HAP-1 (cell line): ENCODE measurements at regions not wholly inside any gene's neighbourhood (a gene's known extent, or its start where the extent isn't known, plus 50 kb on each side); places are given as distances from the start of the nearest gene placed in this dataset.

ENCODE experiments used
- DNase-seq, 2 experiments: peaks; one replicate each; pipeline ENCODE4 v3.0.0-alpha.2; 2016 to 2020; ENCODE audit warnings: low spot score in 2 of 2
- H3K27me3 ChIP-seq: fragments of 250-450 bp; sonication (Bioruptor Pico); 2 replicates; pipeline ENCODE4 v1.5.1; 2020; ENCODE audit warnings: low read depth, mild to moderate bottlenecking, moderate library complexity
- H3K36me3 ChIP-seq: fragments of 250-450 bp; sonication (Bioruptor Pico); replicated peaks from 2 replicates; pipeline ENCODE4 v1.5.1; 2020; ENCODE audit warnings: mild to moderate bottlenecking
- H3K4me1 ChIP-seq: fragments of 250-450 bp; sonication (Bioruptor Pico); 2 replicates; pipeline ENCODE4 v1.5.1; 2020; ENCODE audit warnings: mild to moderate bottlenecking
- H3K4me3 ChIP-seq: fragments of 250-450 bp; sonication (Bioruptor Pico); 2 replicates; pipeline ENCODE4 v1.5.1; 2020; ENCODE audit warnings: mild to moderate bottlenecking, moderate library complexity
- H3K9me3 ChIP-seq: fragments of 250-450 bp; sonication (Bioruptor Pico); 2 replicates; pipeline ENCODE4 v1.5.1; 2020; ENCODE audit warnings: mild to moderate bottlenecking, moderate library complexity
- in situ Hi-C: fragments of 300-500 bp; cut with MboI; formaldehyde crosslinking; loops from 3 replicates; pipeline ENCODE4 v1.14.3; 2020; ENCODE audit warnings: low sequenced_read_pairs, inconsistent platforms, mixed read lengths

DNA sequence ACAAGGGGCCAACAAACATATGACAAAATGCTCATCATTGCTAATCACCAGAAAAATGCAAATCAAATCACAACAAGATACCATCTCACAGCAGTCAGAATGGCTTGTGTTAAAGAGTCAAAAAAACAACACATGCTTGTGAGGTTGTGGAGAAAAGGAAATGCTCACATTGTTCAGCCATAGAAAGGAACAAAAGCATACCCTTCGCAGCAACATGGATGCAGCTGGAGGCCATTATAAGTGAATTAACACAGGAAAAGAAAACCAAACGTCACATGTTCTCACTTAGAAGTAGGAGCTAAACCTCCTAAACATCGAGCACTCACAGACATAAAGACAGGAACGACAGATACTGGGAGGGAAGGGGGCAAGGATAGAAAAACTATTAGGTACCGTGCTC lies 678.4 kb upstream of the GRM7 start:
- in situ Hi-C loops = no loop called here
- H3K36me3 ChIP-seq = no peaks in the 10 kb centered on the region
- no peaks in the 10 kb centered on the region for H3K27me3 ChIP-seq
- H3K4me3 ChIP-seq = no peak overlapping the region
- no peak for DNase-seq
- H3K9me3 ChIP-seq = no peaks in the 10 kb centered on the region
- H3K4me1 ChIP-seq = no peaks in the 10 kb centered on the region

DNA sequence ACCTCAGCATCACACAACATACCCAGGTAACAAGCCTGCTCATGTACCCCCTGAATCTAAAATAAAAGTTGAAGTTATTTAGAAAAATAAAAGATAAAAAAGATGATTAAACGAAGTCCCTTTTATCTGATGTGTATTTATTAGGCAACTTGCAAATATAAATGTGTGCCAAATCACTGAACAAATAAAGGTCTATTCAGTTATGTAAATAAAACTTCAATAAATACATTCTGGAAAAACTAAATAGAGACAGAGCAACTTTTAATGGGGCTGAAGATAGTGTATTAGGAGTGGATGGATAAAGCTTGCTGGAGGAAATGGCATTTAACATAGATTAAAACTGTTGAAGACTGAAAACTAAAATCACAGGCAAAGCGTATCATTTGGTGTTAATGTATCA lies 678.0 kb upstream of the GRM7 start:
- no peaks in the 10 kb centered on the region for H3K36me3 ChIP-seq
- H3K4me3 ChIP-seq = no peak overlapping the region
- no peaks in the 10 kb centered on the region for H3K27me3 ChIP-seq
- no peaks in the 10 kb centered on the region for H3K9me3 ChIP-seq
- DNase-seq = no peak
- in situ Hi-C loops = no loop called here
- no peaks in the 10 kb centered on the region for H3K4me1 ChIP-seq

DNA sequence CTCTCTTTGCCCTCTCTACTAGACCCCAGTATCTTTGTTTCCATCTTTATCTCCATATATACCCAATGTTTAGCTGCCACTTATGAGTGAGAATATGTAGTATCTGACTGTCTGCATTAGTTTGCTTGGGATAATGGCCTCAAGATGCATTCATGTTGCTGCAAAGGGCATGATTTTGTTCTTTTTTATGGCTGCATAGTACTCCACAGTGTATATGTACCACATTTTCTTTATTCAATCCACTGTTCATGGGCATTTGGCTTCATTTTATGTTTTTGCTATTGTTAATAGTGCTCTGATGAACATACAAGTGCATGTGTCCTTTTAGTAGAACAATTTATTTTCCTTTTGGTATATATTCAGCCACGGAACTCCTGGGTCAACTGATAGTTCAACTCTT lies 671.5 kb upstream of the GRM7 start:
- no peaks in the 10 kb centered on the region for H3K36me3 ChIP-seq
- no peaks in the 10 kb centered on the region for H3K27me3 ChIP-seq
- DNase-seq = no peak
- in situ Hi-C loops = no loop called here
- H3K9me3 ChIP-seq = no peaks in the 10 kb centered on the region
- no peak overlapping the region for H3K4me3 ChIP-seq
- H3K4me1 ChIP-seq = no peaks in the 10 kb centered on the region

DNA sequence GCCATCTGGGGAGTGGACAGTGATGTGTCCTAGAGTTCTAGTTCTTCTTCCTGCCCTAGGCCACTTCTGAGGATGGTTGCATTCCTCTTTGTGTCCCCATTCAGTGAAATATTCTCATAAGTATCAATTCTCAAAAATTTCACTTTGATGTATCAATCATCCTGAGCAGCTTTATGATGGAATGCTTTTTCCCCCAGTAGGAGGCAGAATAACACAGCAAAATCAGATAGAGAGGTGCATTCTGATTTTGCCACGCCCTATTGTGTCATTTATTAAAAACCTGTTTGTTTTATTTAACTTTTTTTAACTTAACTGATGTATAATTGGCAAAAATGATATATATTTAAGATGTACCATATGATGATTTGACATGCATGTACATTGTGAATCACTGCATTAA lies 656.0 kb upstream of the GRM7 start:
- in situ Hi-C loops = no loop called here
- DNase-seq = no peak
- no peak overlapping the region for H3K4me3 ChIP-seq
- no peaks in the 10 kb centered on the region for H3K9me3 ChIP-seq
- no peaks in the 10 kb centered on the region for H3K36me3 ChIP-seq
- no peaks in the 10 kb centered on the region for H3K27me3 ChIP-seq
- H3K4me1 ChIP-seq = no peaks in the 10 kb centered on the region

DNA sequence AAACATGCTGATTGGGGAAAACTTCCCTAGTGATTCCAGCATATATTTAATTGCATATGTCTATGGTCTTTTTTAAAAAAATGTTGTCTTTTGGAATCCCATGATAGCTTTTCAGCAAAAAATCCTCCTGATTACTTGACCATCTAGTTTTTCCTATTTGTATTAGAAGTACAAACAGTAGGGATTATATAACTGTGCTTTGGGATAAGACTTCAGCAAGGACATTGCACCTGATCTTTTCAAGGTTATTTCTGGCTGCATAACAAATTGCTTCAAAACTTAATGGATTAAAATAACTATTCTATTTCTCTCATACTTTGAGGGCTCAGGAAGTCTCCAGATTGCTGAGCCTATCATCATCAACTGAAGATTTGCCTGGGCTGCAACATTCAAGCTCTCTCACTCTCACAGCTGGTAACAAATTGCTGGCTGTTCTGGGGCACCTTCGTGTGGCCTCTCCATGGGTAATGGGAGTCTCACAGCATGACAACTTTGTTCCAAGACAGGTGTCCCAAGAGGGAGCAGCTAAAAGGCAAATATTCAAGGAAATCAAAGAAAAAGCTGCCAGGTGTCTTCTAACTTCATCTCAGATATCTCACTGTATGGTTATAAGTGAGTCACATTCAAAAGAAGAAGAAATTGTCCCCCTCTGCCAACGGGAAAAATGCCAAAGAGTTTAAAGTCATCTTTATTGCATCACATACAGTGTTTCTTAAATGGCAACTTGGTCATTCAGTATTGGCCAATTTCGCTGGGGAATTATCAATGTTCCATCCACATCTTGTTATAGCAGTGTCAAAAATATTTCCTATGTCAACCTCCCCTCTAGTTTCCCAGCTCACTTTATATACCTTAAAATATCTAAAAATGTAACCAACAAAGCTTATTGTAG lies 644.5 kb upstream of the GRM7 start:
- Histone ChIP-seq H3K36me3 (no peaks in the 10 kb centered on the region), H3K9me3 (no peaks in the 10 kb centered on the region), H3K4me3 (no peak overlapping the region), H3K27me3 (no peaks in the 10 kb centered on the region), H3K4me1 (no peaks in the 10 kb centered on the region)
- in situ Hi-C loops = no loop called here
- no peak for DNase-seq

DNA sequence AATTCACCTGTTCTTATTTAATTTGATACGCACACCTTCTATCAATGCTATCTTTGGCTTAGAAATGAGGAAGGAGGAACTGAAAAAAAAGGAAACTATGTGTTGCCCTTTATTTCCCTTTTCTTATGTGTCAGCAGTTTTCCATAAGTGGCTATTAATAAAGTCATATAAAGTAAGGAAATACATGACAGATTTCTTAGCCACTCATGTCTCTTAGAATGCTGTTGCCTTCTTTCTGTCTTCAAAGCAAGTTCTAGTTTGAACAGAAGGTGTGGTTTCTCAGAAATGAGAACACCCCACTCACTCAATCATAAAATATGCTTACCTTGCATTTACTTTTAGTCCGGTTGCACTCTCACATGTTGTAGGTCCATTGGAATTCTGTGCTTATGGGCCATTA lies 640.5 kb upstream of the GRM7 start:
- Histone ChIP-seq H3K27me3 (no peaks in the 10 kb centered on the region), H3K36me3 (no peaks in the 10 kb centered on the region), H3K4me3 (no peak overlapping the region), H3K4me1 (no peaks in the 10 kb centered on the region), H3K9me3 (no peaks in the 10 kb centered on the region)
- DNase-seq = no peak
- in situ Hi-C loops = no loop called here

DNA sequence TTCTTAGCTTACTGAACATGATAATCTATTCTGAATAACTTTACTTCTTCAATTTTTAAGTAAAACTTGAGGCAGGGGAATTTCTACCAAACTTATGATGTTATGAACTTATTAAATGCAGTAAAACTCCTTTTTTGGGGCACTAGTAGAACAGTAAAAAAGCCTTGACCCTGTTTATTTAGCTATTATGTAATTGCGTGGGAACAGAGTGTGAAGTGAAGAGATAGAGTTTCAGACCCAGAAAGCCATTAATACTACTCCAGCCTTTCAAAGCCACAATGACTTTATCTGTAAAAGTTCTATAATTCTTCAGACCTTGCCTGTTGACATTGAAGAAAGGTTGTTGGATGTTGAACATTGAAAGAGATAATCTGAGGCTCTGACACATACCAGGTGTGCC lies 638.8 kb upstream of the GRM7 start:
- Histone ChIP-seq H3K4me1 (no peaks in the 10 kb centered on the region), H3K4me3 (no peak overlapping the region), H3K9me3 (no peaks in the 10 kb centered on the region; the same call in 1 of the 2 replicates), H3K27me3 (no peaks in the 10 kb centered on the region), H3K36me3 (no peaks in the 10 kb centered on the region)
- DNase-seq = no peak
- in situ Hi-C loops = no loop called here

DNA sequence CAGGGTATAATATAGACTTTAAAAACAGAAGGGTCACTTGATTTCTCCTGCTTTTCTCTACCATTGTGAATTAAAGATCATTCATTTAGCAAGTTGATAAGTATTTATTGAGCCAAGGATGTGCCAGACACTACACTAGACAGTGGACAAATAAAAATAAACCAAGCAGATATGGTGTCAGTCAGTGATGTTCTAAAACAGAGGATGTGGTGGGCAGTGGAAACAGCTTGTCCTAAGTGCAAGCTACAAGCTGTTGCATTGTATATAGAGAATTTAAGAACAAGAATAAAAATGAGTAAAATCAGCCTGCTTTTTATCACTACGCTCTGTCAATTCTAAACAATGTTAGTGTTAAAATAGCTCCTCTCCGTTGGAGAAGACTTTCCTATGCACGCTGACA lies 637.3 kb upstream of the GRM7 start:
- Histone ChIP-seq H3K36me3 (no peaks in the 10 kb centered on the region), H3K9me3 (no peaks in the 10 kb centered on the region; the same call in 1 of the 2 replicates), H3K4me1 (no peaks in the 10 kb centered on the region), H3K27me3 (no peaks in the 10 kb centered on the region), H3K4me3 (no peak overlapping the region)
- no peak for DNase-seq
- in situ Hi-C loops = no loop called here

DNA sequence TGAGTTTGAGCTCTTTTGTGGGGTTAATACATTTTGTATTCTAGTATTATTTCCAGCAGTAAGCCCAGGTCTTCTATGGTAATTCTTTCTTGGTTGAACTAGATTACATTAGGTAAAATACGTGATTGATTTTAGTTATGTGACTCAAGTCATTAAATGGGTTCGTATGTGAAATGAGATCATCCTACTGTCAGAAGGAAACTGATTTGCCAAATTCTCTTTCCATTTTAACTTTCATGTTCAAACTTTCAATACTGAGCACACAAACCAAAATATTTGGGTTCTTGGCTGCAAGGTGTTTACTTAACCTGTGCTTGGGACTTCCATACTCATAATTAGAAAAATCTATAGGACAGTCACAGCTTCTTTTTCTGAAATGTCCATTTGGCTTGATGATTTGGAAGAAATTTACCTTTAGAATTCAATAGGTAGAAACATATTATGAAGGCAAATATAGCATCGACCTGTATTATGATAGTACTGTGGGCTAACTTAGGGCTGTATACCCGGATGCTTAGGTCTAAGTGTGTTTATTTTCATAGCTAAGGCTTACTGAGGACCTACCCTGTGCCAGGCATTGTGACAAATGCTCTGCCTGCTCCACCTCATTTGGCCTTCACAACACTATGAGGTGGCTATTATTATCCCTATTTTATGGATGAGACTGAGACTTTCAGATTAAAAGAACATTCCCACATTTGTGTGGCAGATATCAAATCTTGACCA lies 631.8 kb upstream of the GRM7 start:
- in situ Hi-C loops = no loop called here
- no peak overlapping the region for H3K4me3 ChIP-seq
- no peaks in the 10 kb centered on the region for H3K27me3 ChIP-seq
- H3K9me3 ChIP-seq = no peaks in the 10 kb centered on the region; the same call in 1 of the 2 replicates
- H3K36me3 ChIP-seq = no peaks in the 10 kb centered on the region
- no peaks in the 10 kb centered on the region for H3K4me1 ChIP-seq
- no peak for DNase-seq

DNA sequence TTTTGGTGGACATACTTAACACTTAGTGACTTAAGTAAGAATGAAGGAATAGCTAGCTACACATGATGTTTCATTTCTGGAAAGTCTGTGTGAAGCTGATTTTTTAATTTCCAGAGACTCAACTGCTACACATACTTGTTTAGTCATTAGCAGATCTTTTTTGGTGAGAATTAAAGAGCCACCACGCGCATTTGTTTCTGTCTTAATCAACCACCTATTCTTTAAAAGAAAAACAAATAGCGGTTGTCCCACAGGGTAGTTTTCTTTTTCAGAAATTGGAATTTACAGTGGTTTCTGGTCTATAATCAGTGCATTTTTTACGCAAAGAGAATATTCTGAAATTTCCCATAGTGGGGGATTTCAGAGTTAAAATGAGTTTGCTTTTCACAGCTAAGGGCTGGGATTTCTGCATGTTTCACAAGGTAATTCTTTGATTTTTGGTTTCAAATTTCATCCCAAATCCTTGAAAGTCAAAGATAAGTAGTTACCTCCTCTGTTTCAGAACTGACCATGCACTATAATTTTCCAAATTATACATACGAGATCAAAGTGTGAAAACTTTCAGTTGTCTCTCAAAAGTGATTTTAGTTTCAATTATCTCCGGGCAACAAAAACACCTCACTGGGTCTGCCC lies 631.0 kb upstream of the GRM7 start:
- H3K9me3 ChIP-seq = no peaks in the 10 kb centered on the region; the same call in 1 of the 2 replicates
- no peaks in the 10 kb centered on the region for H3K4me1 ChIP-seq
- in situ Hi-C loops = no loop called here
- no peak for DNase-seq
- H3K36me3 ChIP-seq = no peaks in the 10 kb centered on the region
- no peak overlapping the region for H3K4me3 ChIP-seq
- no peaks in the 10 kb centered on the region for H3K27me3 ChIP-seq

DNA sequence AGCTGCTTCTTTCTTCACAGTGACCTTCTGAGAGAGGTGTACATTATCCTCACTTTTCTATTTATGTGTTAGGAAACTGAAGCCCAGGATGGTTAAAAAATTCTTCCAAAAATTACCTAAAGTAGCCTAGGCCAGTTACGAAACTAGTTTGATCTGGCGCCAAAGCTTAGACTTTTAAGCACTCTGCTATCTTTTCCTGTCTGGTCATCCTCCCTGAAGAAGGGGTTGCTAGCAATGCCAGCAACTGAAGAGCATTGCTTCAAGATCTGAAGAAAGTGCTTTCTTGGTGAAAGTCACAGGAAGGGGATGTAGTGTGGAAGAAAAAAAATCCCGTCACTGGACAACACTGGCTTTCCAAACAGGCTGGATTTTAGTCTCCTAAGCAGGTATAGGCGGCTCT lies 618.8 kb upstream of the GRM7 start:
- Histone ChIP-seq H3K9me3 (no peaks in the 10 kb centered on the region), H3K4me3 (no peak overlapping the region), H3K4me1 (no peaks in the 10 kb centered on the region), H3K36me3 (no peaks in the 10 kb centered on the region), H3K27me3 (no peaks in the 10 kb centered on the region)
- no peak for DNase-seq
- in situ Hi-C loops = no loop called here

DNA sequence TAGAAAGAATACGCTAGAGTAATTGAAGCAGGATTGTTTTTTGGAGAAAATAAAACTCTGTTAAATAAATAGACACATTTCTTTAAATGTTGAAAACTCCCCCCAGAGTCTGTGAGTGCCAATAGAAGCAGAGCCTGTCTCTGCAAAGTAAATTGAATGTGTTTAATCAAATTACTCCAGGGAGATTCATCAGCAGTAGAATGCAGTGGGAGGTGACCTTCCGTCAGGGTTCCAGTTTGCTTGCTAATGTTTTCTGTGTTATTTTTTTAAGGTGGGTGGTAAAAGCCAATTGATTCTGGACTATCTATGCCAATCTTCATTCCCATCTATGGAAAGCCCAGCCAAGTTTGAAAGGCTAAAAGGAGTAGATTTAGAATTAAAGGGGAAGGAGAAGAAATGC lies 612.4 kb upstream of the GRM7 start:
- in situ Hi-C loops = no loop called here
- H3K4me1 ChIP-seq = no peaks in the 10 kb centered on the region
- H3K4me3 ChIP-seq = no peak overlapping the region
- no peaks in the 10 kb centered on the region for H3K36me3 ChIP-seq
- no peaks in the 10 kb centered on the region for H3K9me3 ChIP-seq
- no peak for DNase-seq
- no peaks in the 10 kb centered on the region for H3K27me3 ChIP-seq

DNA sequence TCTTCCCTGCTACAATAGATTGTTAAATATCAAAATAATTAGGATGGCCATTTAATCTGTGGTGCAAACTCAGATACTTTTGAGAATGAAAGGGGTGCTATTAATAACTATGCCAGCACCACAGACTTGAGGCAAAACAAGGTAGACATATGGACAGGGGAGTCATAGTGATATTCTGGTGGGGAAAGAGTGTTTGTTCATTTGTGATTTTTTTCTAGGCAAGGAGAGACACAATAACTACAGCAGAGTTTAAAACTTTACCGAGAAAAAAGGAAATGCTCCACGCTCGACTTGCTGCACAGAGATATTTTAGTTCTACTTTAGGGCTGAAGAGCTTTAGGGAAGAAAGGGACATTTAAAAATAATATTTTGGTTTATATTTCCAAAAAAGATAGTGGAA lies 611.2 kb upstream of the GRM7 start:
- H3K27me3 ChIP-seq = no peaks in the 10 kb centered on the region
- no peaks in the 10 kb centered on the region for H3K36me3 ChIP-seq
- H3K4me1 ChIP-seq = no peaks in the 10 kb centered on the region
- H3K9me3 ChIP-seq = no peaks in the 10 kb centered on the region
- no peak overlapping the region for H3K4me3 ChIP-seq
- DNase-seq = no peak
- in situ Hi-C loops = no loop called here

DNA sequence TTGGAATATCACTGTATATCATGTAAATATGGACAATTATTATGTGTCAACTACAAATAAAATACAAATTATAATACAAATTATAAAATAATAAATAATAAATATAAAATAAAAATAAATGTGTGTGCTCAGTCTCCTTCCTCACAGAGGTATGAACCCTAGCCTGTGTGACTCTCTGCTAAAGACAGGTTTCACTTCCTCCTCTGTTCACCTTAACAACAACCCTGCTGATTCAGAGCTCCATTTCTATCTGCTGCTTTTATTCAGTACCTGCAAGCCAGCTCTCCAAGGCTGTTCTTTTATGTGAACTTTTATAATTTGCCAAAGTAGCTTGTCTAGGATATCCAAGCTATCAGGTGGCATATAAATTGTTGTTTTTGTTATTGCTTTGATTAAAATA lies 610.7 kb upstream of the GRM7 start:
- no peak for DNase-seq
- no peak overlapping the region for H3K4me3 ChIP-seq

More for the DNA sequence above, 610.7 kb upstream of the GRM7 start:
- Histone ChIP-seq H3K36me3 (no peaks in the 10 kb centered on the region), H3K9me3 (no peaks in the 10 kb centered on the region), H3K4me1 (no peaks in the 10 kb centered on the region), H3K27me3 (no peaks in the 10 kb centered on the region)
- in situ Hi-C loops = no loop called here
